Erythroblast (primary cell): ENCODE measurements at regions not wholly inside any gene's neighbourhood (a gene's known extent, or its start where the extent isn't known, plus 50 kb on each side); places are given as distances from the start of the nearest gene placed in this dataset.
"Not testable (repeated sequence)": the region's sequence is repeated elsewhere in the genome, so short reads cannot be mapped to it uniquely, and the experiment has no call there.

Experiments
- GATA1 ChIP-seq: IDR thresholded peaks from 2 replicates; pipeline ENCODE4 v1.6.1; 2011; ENCODE audit warnings: low read depth, mild to moderate bottlenecking, control low read depth, low read length, moderate library complexity
- POLR2A ChIP-seq: IDR thresholded peaks from 2 replicates; pipeline ENCODE4 v1.6.1; 2011; ENCODE audit warnings: mild to moderate bottlenecking, low read length

- not testable (repeated sequence) for TF ChIP-seq POLR2A, GATA1
Observed at GRCh38 chr4:118502967-118503366, 150.2 kb upstream of the PRSS12 start.
